Trophoblast cell (in vitro differentiated cells and primary cell): ENCODE measurements at regions not wholly inside any gene's neighbourhood (a gene's known extent, or its start where the extent isn't known, plus 50 kb on each side); places are given as distances from the start of the nearest gene placed in this dataset.
A peak's percentile ranks its signal among the peaks of the same experiment; 100 is the strongest.

Experiments
- DNase-seq, 2 donors: peaks; one replicate each; pipeline ENCODE4 v3.0.0-alpha.2; 2016
- H2AFZ ChIP-seq: 2 replicates; pipeline ENCODE4 v1.6.1; 2013; ENCODE audit warnings: low read length, moderate library complexity, mild to moderate bottlenecking; ENCODE audit not compliant: insufficient read depth, poor library complexity
- H2AK5ac ChIP-seq: 2 replicates; pipeline ENCODE4 v1.6.1; 2013; ENCODE audit warnings: mild to moderate bottlenecking, low read length
- H2BK120ac ChIP-seq: 2 replicates; pipeline ENCODE4 v1.6.1; 2013; ENCODE audit warnings: low read length, mild to moderate bottlenecking, moderate library complexity; ENCODE audit not compliant: insufficient read depth, poor library complexity
- H2BK12ac ChIP-seq: 2 replicates; pipeline ENCODE4 v1.6.1; 2013; ENCODE audit warnings: mild to moderate bottlenecking, low read length, moderate library complexity
- H2BK5ac ChIP-seq: 2 replicates; pipeline ENCODE4 v1.6.1; 2013; ENCODE audit warnings: low read length, low read depth, moderate library complexity, mild to moderate bottlenecking; ENCODE audit not compliant: poor library complexity
- H3K14ac ChIP-seq: 2 replicates; pipeline ENCODE4 v1.6.1; 2013; ENCODE audit warnings: mild to moderate bottlenecking, low read length
- H3K18ac ChIP-seq: 2 replicates; pipeline ENCODE4 v1.6.1; 2013; ENCODE audit warnings: mild to moderate bottlenecking, low read length
- H3K23ac ChIP-seq: 2 replicates; pipeline ENCODE4 v1.6.1; 2013; ENCODE audit warnings: low read length
- H3K27ac ChIP-seq: 2 replicates; pipeline ENCODE4 v1.5.1; 2013; ENCODE audit warnings: low read depth, mild to moderate bottlenecking, inconsistent platforms, low read length, moderate library complexity
- H3K27me3 ChIP-seq: 2 replicates; pipeline ENCODE4 v1.6.1; 2013; ENCODE audit warnings: inconsistent platforms, mild to moderate bottlenecking, low read length, moderate library complexity; ENCODE audit not compliant: insufficient read depth
- H3K36me3 ChIP-seq, 2 experiments: 1 replicate in 1 of 2; 2 replicates in 1 of 2; pipeline ENCODE4 v1.6.1; 2013; ENCODE audit warnings: low read length in 2 of 2, mild to moderate bottlenecking in 2 of 2, moderate library complexity in 1 of 2; ENCODE audit not compliant: insufficient read depth in 2 of 2, control insufficient read depth in 1 of 2
- H3K4ac ChIP-seq: 2 replicates; pipeline ENCODE4 v1.6.1; 2013; ENCODE audit warnings: low read depth, mild to moderate bottlenecking, low read length, moderate library complexity
- H3K4me1 ChIP-seq, 2 experiments: 1 replicate in 1 of 2; 2 replicates in 1 of 2; pipeline ENCODE4 v1.6.1; 2013; ENCODE audit warnings: low read length in 2 of 2, mild to moderate bottlenecking in 2 of 2, moderate library complexity in 1 of 2; ENCODE audit not compliant: insufficient read depth in 2 of 2, control insufficient read depth in 1 of 2
- H3K4me2 ChIP-seq: 2 replicates; pipeline ENCODE4 v1.6.1; 2013; ENCODE audit warnings: inconsistent platforms, mild to moderate bottlenecking, low read length, moderate library complexity
- H3K4me3 ChIP-seq: 2 replicates; pipeline ENCODE4 v1.5.1; 2013; ENCODE audit warnings: mild to moderate bottlenecking, low read depth, low read length, inconsistent platforms
- H3K79me1 ChIP-seq: one replicate; pipeline ENCODE4 v1.6.1; 2013; ENCODE audit warnings: low read length
- H3K79me2 ChIP-seq: 2 replicates; pipeline ENCODE4 v1.6.1; 2013; ENCODE audit warnings: low read length, mild to moderate bottlenecking; ENCODE audit not compliant: control insufficient read depth, insufficient read depth, poor library complexity
- H3K9ac ChIP-seq: 2 replicates; pipeline ENCODE4 v1.6.1; 2013; ENCODE audit warnings: mild to moderate bottlenecking, low read length
- H3K9me3 ChIP-seq: 2 replicates; pipeline ENCODE4 v1.6.1; 2013; ENCODE audit warnings: low read depth, mild to moderate bottlenecking, control low read depth, inconsistent platforms, low read length; ENCODE audit not compliant: insufficient read depth
- H4K12ac ChIP-seq: 2 replicates; pipeline ENCODE4 v1.6.1; 2013; ENCODE audit warnings: low read depth, mild to moderate bottlenecking, low read length, moderate library complexity
- H4K8ac ChIP-seq: 2 replicates; pipeline ENCODE4 v1.6.1; 2013; ENCODE audit warnings: low read depth, mild to moderate bottlenecking, low read length, moderate library complexity
- H4K91ac ChIP-seq: one replicate; pipeline ENCODE4 v1.6.1; 2013; ENCODE audit warnings: low read depth, mild to moderate bottlenecking, low read length, moderate library complexity
- WGBS: extraction: QIAGEN DNeasy Blood & Tissue Kit; methylation state at CpG from one replicate; pipeline ENCODE4 v1.1.7; 2013; ENCODE audit warnings: missing lambda C conversion rate; ENCODE audit not compliant: insufficient read length, insufficient coverage; ENCODE audit errors: extremely low coverage; 5-methylcytosine and 5-hydroxymethylcytosine counted together

DNA sequence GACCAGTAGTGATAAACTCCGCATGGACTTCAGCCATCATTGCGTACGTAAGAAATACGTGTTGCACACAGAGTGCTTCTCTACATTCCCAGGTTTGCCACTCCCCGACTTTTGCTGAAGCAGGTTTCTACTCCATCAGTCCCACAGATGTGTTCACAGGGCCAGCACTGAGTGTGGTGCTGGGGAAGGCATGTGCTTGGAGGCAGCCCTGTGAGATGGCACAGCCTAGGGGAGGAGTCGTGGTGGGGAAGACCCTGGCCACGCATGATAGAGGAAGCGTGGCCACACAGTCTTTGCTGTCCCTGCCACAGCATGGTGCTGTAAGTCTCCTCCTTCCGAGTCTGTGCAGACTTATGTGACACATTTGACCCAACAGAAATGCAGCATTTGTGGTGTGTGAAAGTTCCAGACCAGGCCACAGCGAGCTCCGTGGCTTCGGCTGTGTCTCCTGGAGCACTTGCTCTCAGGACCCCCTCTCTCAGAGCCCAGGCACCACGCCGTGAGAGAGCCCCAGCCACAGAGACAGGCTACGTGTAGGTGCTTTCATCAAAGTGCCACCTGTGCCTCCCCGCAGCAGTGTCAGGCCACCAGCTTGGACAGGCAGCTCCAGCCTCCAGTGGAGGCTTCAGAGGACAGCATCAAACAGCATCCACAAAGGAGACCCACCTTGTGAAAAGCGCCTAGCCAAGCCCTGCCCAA lies 197.8 kb downstream of the AUH start:
- Histone ChIP-seq H3K4me2 (no peak overlapping the region), H4K91ac (peak overlapping the region; percentile 29), H3K4ac (no peak overlapping the region), H2AK5ac (peak overlapping the region; percentile 32), H2BK5ac (no peak overlapping the region), H3K4me1 (peaks cover 22 to 26% of the 10 kb centered on the region in 2 experiments), H3K18ac (peak overlapping the region; percentile 11), H3K23ac (no peak overlapping the region), H2BK12ac (peak overlapping the region; percentile 23), H3K79me1 (peaks cover 6% of the 10 kb centered on the region), H3K9me3 (no peaks in the 10 kb centered on the region), H3K4me3 (no peak overlapping the region), H3K36me3 (no peaks in the 10 kb centered on the region), H3K14ac (no peak overlapping the region), H2AFZ (no peak overlapping the region), H4K8ac (no peak overlapping the region), H4K12ac (no peak overlapping the region), H3K27me3 (no peaks in the 10 kb centered on the region), H3K79me2 (no peaks in the 10 kb centered on the region), H3K9ac (no peak overlapping the region), H2BK120ac (no peak overlapping the region), H3K27ac (no peak overlapping the region)
- WGBS, result no CpG with 5 or more reads among the region's 17 CpGs
- DNase-seq, result no peak
